ENCODE measurements at regions not wholly inside any gene's neighbourhood (a gene's known extent, or its start where the extent isn't known, plus 50 kb on each side); places are given as distances from the start of the nearest gene placed in this dataset.

- H3K4ac ChIP-seq (ENCODE audit: low read depth, low read length): no peak overlapping the region
- no peak overlapping the region for H3K23ac ChIP-seq (ENCODE audit: low read length)
- H3K9ac ChIP-seq (ENCODE audit: low read length): no peak overlapping the region
- H3K9me3 ChIP-seq (ENCODE audit: insufficient read depth, low read depth, low read length): no peaks in the 10 kb centered on the region
- no peak overlapping the region for H4K12ac ChIP-seq (ENCODE audit: low read depth, low read length)
- H3K14ac ChIP-seq (ENCODE audit: low read length): no peak overlapping the region
- no peak overlapping the region for H3K4me3 ChIP-seq (ENCODE audit: low read depth, low read length)
- H3K4me2 ChIP-seq (ENCODE audit: low read length): no peak overlapping the region
- H3K36me3 ChIP-seq (ENCODE audit: control insufficient read depth in 1 of 2, insufficient read depth in 2 of 2, low read length in 2 of 2): no peaks in the 10 kb centered on the region
- no peaks in the 10 kb centered on the region for H3K4me1 ChIP-seq (ENCODE audit: control insufficient read depth in 1 of 2, insufficient read depth in 2 of 2, low read length in 2 of 2)
- H2BK5ac ChIP-seq (ENCODE audit: low read depth, low read length, poor library complexity): no peak overlapping the region
- no peak for DNase-seq
- H2AK5ac ChIP-seq (ENCODE audit: low read length): no peak overlapping the region
- no peak overlapping the region for H2BK12ac ChIP-seq (ENCODE audit: low read length)
- H3K79me2 ChIP-seq (ENCODE audit: control insufficient read depth, insufficient read depth, low read length, poor library complexity): no peaks in the 10 kb centered on the region
- no CpG with 5 or more reads among the region's 2 CpGs for WGBS (ENCODE audit: extremely low coverage, insufficient coverage, insufficient read length)
- no peak overlapping the region for H2BK120ac ChIP-seq (ENCODE audit: insufficient read depth, low read length, poor library complexity)
- no peaks in the 10 kb centered on the region for H3K79me1 ChIP-seq (ENCODE audit: low read length)
- no peak overlapping the region for H3K27ac ChIP-seq (ENCODE audit: low read depth, low read length)
- no peak overlapping the region for H4K91ac ChIP-seq (ENCODE audit: low read depth, low read length)
- H3K27me3 ChIP-seq (ENCODE audit: insufficient read depth, low read length): no peaks in the 10 kb centered on the region
- H4K8ac ChIP-seq (ENCODE audit: low read depth, low read length): no peak overlapping the region
- H2AFZ ChIP-seq (ENCODE audit: insufficient read depth, low read length, poor library complexity): no peak overlapping the region
- no peak overlapping the region for H3K18ac ChIP-seq (ENCODE audit: low read length)
Measured at GRCh38 chr15:60191821-60192220, 187.7 kb downstream of the FOXB1 start.

GRCh38 chr15:60195611-60196010 lies 191.5 kb downstream of the FOXB1 start:
- Histone ChIP-seq H3K4me1 (ENCODE audit: control insufficient read depth in 1 of 2, insufficient read depth in 2 of 2, low read length in 2 of 2) (no peaks in the 10 kb centered on the region), H4K12ac (ENCODE audit: low read depth, low read length) (no peak overlapping the region), H3K4ac (ENCODE audit: low read depth, low read length) (no peak overlapping the region), H4K8ac (ENCODE audit: low read depth, low read length) (no peak overlapping the region), H2BK120ac (ENCODE audit: insufficient read depth, low read length, poor library complexity) (no peak overlapping the region), H2BK5ac (ENCODE audit: low read depth, low read length, poor library complexity) (no peak overlapping the region), H3K79me2 (ENCODE audit: control insufficient read depth, insufficient read depth, low read length, poor library complexity) (no peaks in the 10 kb centered on the region), H3K79me1 (ENCODE audit: low read length) (no peaks in the 10 kb centered on the region), H3K23ac (ENCODE audit: low read length) (no peak overlapping the region), H3K27ac (ENCODE audit: low read depth, low read length) (no peak overlapping the region), H3K18ac (ENCODE audit: low read length) (no peak overlapping the region), H3K27me3 (ENCODE audit: insufficient read depth, low read length) (no peaks in the 10 kb centered on the region), H3K36me3 (ENCODE audit: control insufficient read depth in 1 of 2, insufficient read depth in 2 of 2, low read length in 2 of 2) (no peaks in the 10 kb centered on the region), H2AK5ac (ENCODE audit: low read length) (no peak overlapping the region), H2AFZ (ENCODE audit: insufficient read depth, low read length, poor library complexity) (no peak overlapping the region), H3K9me3 (ENCODE audit: insufficient read depth, low read depth, low read length) (no peaks in the 10 kb centered on the region), H4K91ac (ENCODE audit: low read depth, low read length) (no peak overlapping the region), H3K4me2 (ENCODE audit: low read length) (no peak overlapping the region), H3K14ac (ENCODE audit: low read length) (no peak overlapping the region), H3K9ac (ENCODE audit: low read length) (no peak overlapping the region), H2BK12ac (ENCODE audit: low read length) (no peak overlapping the region), H3K4me3 (ENCODE audit: low read depth, low read length) (no peak overlapping the region)
- no peak for DNase-seq
- WGBS (ENCODE audit: extremely low coverage, insufficient coverage, insufficient read length): no CpG with 5 or more reads among the region's 1 CpG

GRCh38 chr15:60204131-60204885 lies 193.5 kb downstream of the ANXA2 start:
- H3K9me3 ChIP-seq (ENCODE audit: insufficient read depth, low read depth, low read length): peaks cover 2% of the 10 kb centered on the region
- no peak overlapping the region for H2AK5ac ChIP-seq (ENCODE audit: low read length)
- no peak overlapping the region for H3K14ac ChIP-seq (ENCODE audit: low read length)
- no peak overlapping the region for H4K91ac ChIP-seq (ENCODE audit: low read depth, low read length)
- no peaks in the 10 kb centered on the region for H3K4me1 ChIP-seq (ENCODE audit: control insufficient read depth in 1 of 2, insufficient read depth in 2 of 2, low read length in 2 of 2)
- no peak overlapping the region for H3K18ac ChIP-seq (ENCODE audit: low read length)
- H3K79me1 ChIP-seq (ENCODE audit: low read length): no peaks in the 10 kb centered on the region
- H3K4ac ChIP-seq (ENCODE audit: low read depth, low read length): no peak overlapping the region
- no peak overlapping the region for H2AFZ ChIP-seq (ENCODE audit: insufficient read depth, low read length, poor library complexity)
- no peak overlapping the region for H3K4me3 ChIP-seq (ENCODE audit: low read depth, low read length)
- WGBS (ENCODE audit: extremely low coverage, insufficient coverage, insufficient read length): no CpG with 5 or more reads among the region's 11 CpGs
- H3K27ac ChIP-seq (ENCODE audit: low read depth, low read length): no peak overlapping the region
- H3K79me2 ChIP-seq (ENCODE audit: control insufficient read depth, insufficient read depth, low read length, poor library complexity): no peaks in the 10 kb centered on the region
- H4K12ac ChIP-seq (ENCODE audit: low read depth, low read length): no peak overlapping the region
- no peak overlapping the region for H3K9ac ChIP-seq (ENCODE audit: low read length)
- no peaks in the 10 kb centered on the region for H3K27me3 ChIP-seq (ENCODE audit: insufficient read depth, low read length)
- H2BK12ac ChIP-seq (ENCODE audit: low read length): no peak overlapping the region
- no peak overlapping the region for H2BK120ac ChIP-seq (ENCODE audit: insufficient read depth, low read length, poor library complexity)
- no peak for DNase-seq
- no peak overlapping the region for H3K4me2 ChIP-seq (ENCODE audit: low read length)
- no peak overlapping the region for H4K8ac ChIP-seq (ENCODE audit: low read depth, low read length)
- H2BK5ac ChIP-seq (ENCODE audit: low read depth, low read length, poor library complexity): no peak overlapping the region
- no peak overlapping the region for H3K23ac ChIP-seq (ENCODE audit: low read length)
- no peaks in the 10 kb centered on the region for H3K36me3 ChIP-seq (ENCODE audit: control insufficient read depth in 1 of 2, insufficient read depth in 2 of 2, low read length in 2 of 2)

GRCh38 chr15:60208709-60209108 lies 189.1 kb downstream of the ANXA2 start:
- H4K8ac ChIP-seq (ENCODE audit: low read depth, low read length): no peak overlapping the region
- no peak overlapping the region for H3K9ac ChIP-seq (ENCODE audit: low read length)
- H2BK5ac ChIP-seq (ENCODE audit: low read depth, low read length, poor library complexity): no peak overlapping the region
- no peaks in the 10 kb centered on the region for H3K79me2 ChIP-seq (ENCODE audit: control insufficient read depth, insufficient read depth, low read length, poor library complexity)
- no peaks in the 10 kb centered on the region for H3K36me3 ChIP-seq (ENCODE audit: control insufficient read depth in 1 of 2, insufficient read depth in 2 of 2, low read length in 2 of 2)
- no peak overlapping the region for H2BK120ac ChIP-seq (ENCODE audit: insufficient read depth, low read length, poor library complexity)
- H3K4me1 ChIP-seq (ENCODE audit: control insufficient read depth in 1 of 2, insufficient read depth in 2 of 2, low read length in 2 of 2): no peaks in the 10 kb centered on the region
- peaks cover 2% of the 10 kb centered on the region for H3K9me3 ChIP-seq (ENCODE audit: insufficient read depth, low read depth, low read length)
- H4K12ac ChIP-seq (ENCODE audit: low read depth, low read length): no peak overlapping the region
- H3K4me2 ChIP-seq (ENCODE audit: low read length): no peak overlapping the region
- no CpG with 5 or more reads among the region's 4 CpGs for WGBS (ENCODE audit: extremely low coverage, insufficient coverage, insufficient read length)
- no peaks in the 10 kb centered on the region for H3K79me1 ChIP-seq (ENCODE audit: low read length)
- H3K4me3 ChIP-seq (ENCODE audit: low read depth, low read length): no peak overlapping the region
- H2BK12ac ChIP-seq (ENCODE audit: low read length): no peak overlapping the region
- no peak overlapping the region for H3K14ac ChIP-seq (ENCODE audit: low read length)
- no peak overlapping the region for H3K23ac ChIP-seq (ENCODE audit: low read length)
- H4K91ac ChIP-seq (ENCODE audit: low read depth, low read length): no peak overlapping the region
- no peak for DNase-seq
- H3K27ac ChIP-seq (ENCODE audit: low read depth, low read length): no peak overlapping the region
- H2AFZ ChIP-seq (ENCODE audit: insufficient read depth, low read length, poor library complexity): no peak overlapping the region
- H3K4ac ChIP-seq (ENCODE audit: low read depth, low read length): no peak overlapping the region
- H3K18ac ChIP-seq (ENCODE audit: low read length): no peak overlapping the region
- H2AK5ac ChIP-seq (ENCODE audit: low read length): no peak overlapping the region
- H3K27me3 ChIP-seq (ENCODE audit: insufficient read depth, low read length): no peaks in the 10 kb centered on the region
